NCI-H1417 (cell line): ENCODE measurements at regions not wholly inside any gene's neighbourhood (a gene's known extent, or its start where the extent isn't known, plus 50 kb on each side); places are given as distances from the start of the nearest gene placed in this dataset.
A peak's percentile ranks its signal among the peaks of the same experiment; 100 is the strongest.
"Not testable (repeated sequence)": the region's sequence is repeated elsewhere in the genome, so short reads cannot be mapped to it uniquely, and the experiment has no call there.

Source experiments
- DNase-seq, 3 experiments: peaks; one replicate each; lab custom pipeline; 2025; lab: John Stamatoyannopoulos, UW

GRCh38 chr1:65590279-65590678, 169.8 kb downstream of the LEPR start:
- no peak for DNase-seq

- DNase-seq, result no peak
These were observed 173.0 kb downstream of the LEPR start for GRCh38 chr1:65593516-65593915.

GRCh38 chr1:65595724-65596123, 175.3 kb downstream of the LEPR start:
- DNase-seq, result no peak

- DNase-seq, result no peak
These were observed 176.3 kb downstream of the LEPR start for GRCh38 chr1:65596768-65597167.

GRCh38 chr1:65605621-65606020, 185.2 kb downstream of the LEPR start:
- no peak for DNase-seq

GRCh38 chr1:65606426-65606825, 186.0 kb downstream of the LEPR start:
- DNase-seq, result no peak

- no peak for DNase-seq
These were observed 178.8 kb upstream of the PDE4B start for GRCh38 chr1:65613884-65614283.

GRCh38 chr1:65615859-65616258, 176.8 kb upstream of the PDE4B start:
- no peak for DNase-seq

- not testable (repeated sequence) for DNase-seq
These were observed 171.0 kb upstream of the PDE4B start for GRCh38 chr1:65621721-65622120.

- DNase-seq, result no peak
These were observed 168.8 kb upstream of the PDE4B start for GRCh38 chr1:65623895-65624294.

GRCh38 chr1:65625528-65625927, 167.2 kb upstream of the PDE4B start:
- no peak for DNase-seq

GRCh38 chr1:65626003-65626402, 166.7 kb upstream of the PDE4B start:
- no peak for DNase-seq

GRCh38 chr1:65629788-65630187, 162.9 kb upstream of the PDE4B start:
- DNase-seq, result peak in 1 of 3 experiments; percentile 6

GRCh38 chr1:65630855-65631254, 161.8 kb upstream of the PDE4B start:
- no peak for DNase-seq

- DNase-seq, result no peak
These were observed 160.5 kb upstream of the PDE4B start for GRCh38 chr1:65632235-65632634.

GRCh38 chr1:65640046-65640445, 152.6 kb upstream of the PDE4B start:
- DNase-seq, result no peak

GRCh38 chr1:65649185-65649584, 143.5 kb upstream of the PDE4B start:
- DNase-seq, result not testable (repeated sequence)

GRCh38 chr1:65650682-65651081, 142.0 kb upstream of the PDE4B start:
- no peak for DNase-seq

- not testable (repeated sequence) for DNase-seq
These were observed 138.2 kb upstream of the PDE4B start for GRCh38 chr1:65654526-65654925.

GRCh38 chr1:65657609-65658008, 135.1 kb upstream of the PDE4B start:
- not testable (repeated sequence) for DNase-seq

- no peak for DNase-seq
These were observed 134.6 kb upstream of the PDE4B start for GRCh38 chr1:65658122-65658521.

- no peak for DNase-seq
These were observed 124.3 kb upstream of the PDE4B start for GRCh38 chr1:65668368-65668767.

- DNase-seq, result no peak
These were observed 122.2 kb upstream of the PDE4B start for GRCh38 chr1:65670518-65670917.

GRCh38 chr1:65674522-65674921, 118.2 kb upstream of the PDE4B start:
- DNase-seq, result no peak

- no peak for DNase-seq
These were observed 112.9 kb upstream of the PDE4B start for GRCh38 chr1:65679773-65680172.
